Prostate gland (tissue), 2 donors: ENCODE measurements at regions not wholly inside any gene's neighbourhood (a gene's known extent, or its start where the extent isn't known, plus 50 kb on each side); places are given as distances from the start of the nearest gene placed in this dataset.
A peak's percentile ranks its signal among the peaks of the same experiment; 100 is the strongest.
"Not testable (repeated sequence)": the region's sequence is repeated elsewhere in the genome, so short reads cannot be mapped to it uniquely, and the experiment has no call there.

ENCODE experiments used
- DNase-seq: peaks from one replicate; pipeline ENCODE4 v3.0.0-alpha.2; 2019; ENCODE audit warnings: low spot score
- H3K27ac ChIP-seq, 2 donors: fragments of 200-600 bp; sonication (generic); 2 replicates each; pipeline ENCODE4 v1.5.1; 2017 to 2019
- H3K27me3 ChIP-seq: fragments of 200-600 bp; sonication (generic); replicated peaks from 2 replicates; pipeline ENCODE4 v1.5.1; 2019; ENCODE audit not compliant: insufficient read depth
- H3K36me3 ChIP-seq, 2 donors: fragments of 200-600 bp; sonication (generic); 1 replicate in 1 of 2; 2 replicates in 1 of 2; pipeline versions ENCODE4 v1.5.1 to v1.8.1; 2017 to 2019
- H3K4me1 ChIP-seq: fragments of 200-600 bp; sonication (generic); replicated peaks from 2 replicates; pipeline ENCODE4 v1.5.1; 2019
- H3K4me3 ChIP-seq, 2 donors: fragments of 200-600 bp; sonication (generic); 2 replicates each; pipeline ENCODE4 v1.5.1; 2017 to 2019
- H3K9me3 ChIP-seq: fragments of 200-600 bp; sonication (generic); 2 replicates; pipeline ENCODE4 v1.5.1; 2017
- POLR2A ChIP-seq: fragments of 450-650 bp; IDR thresholded peaks from one replicate; pipeline ENCODE4 v1.6.1; 2016; ENCODE audit warnings: antibody characterized with exemption, mild to moderate bottlenecking
- POLR2AphosphoS5 ChIP-seq: sonication (generic); formaldehyde crosslinking; IDR thresholded peaks from one replicate; pipeline ENCODE4 v1.6.1; 2017; ENCODE audit warnings: antibody characterized with exemption
- WGBS: methylation state at CpG from one replicate; pipeline ENCODE4 v1.1.5; 2018; 5-methylcytosine and 5-hydroxymethylcytosine counted together
- intact Hi-C: fragments of 100-400 bp; cut with DNase I; formaldehyde crosslinking; loops from one replicate; pipeline ENCODE4 v1.14.2; 2022
- TF ChIP-seq, protein P1 (sequence below), 4 experiments: fragments of 200-600 bp in 2 of 4; fragments of 450-650 bp in 2 of 4; sonication (generic) in 2 of 4; IDR thresholded peaks; 1 replicate in 3 of 4; 2 replicates in 1 of 4; pipeline ENCODE4 v1.5.1; 2016 to 2019; ENCODE audit warnings: antibody characterized with exemption in 4 of 4, mild to moderate bottlenecking in 2 of 4, moderate library complexity in 2 of 4

DNA sequence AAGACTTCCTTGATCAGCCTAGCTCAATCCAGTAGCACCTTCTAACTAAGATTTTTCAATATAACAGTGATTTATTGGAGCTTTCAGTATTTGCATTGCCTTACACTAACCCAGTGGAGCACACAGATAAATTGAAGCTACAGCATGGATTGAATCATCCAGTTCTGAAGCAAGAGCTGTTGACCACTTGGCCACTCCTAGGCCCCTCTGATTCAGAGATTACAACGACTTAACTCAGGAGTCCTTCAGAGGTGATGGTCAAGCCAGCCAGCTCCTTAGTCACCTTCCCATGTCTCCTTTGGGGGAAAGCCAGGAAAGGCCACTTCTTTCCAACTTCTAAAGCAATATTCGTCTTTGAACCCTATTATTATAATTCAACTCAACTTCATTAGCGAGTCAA is 151.8 kb downstream of the TENT5C start:
- Histone ChIP-seq H3K36me3 (no peaks in the 10 kb centered on the region), H3K27me3 (no peaks in the 10 kb centered on the region), H3K9me3 (no peaks in the 10 kb centered on the region), H3K4me3 (no peak overlapping the region), H3K4me1 (peaks cover 5% of the 10 kb centered on the region), H3K27ac (no peak overlapping the region)
- intact Hi-C loops = loop anchor here (5.0 kb wide), 1 partner anchor 140 kb away; no protein-coding TSS in a partner anchor
- no peak for TF ChIP-seq POLR2AphosphoS5
- TF ChIP-seq, protein P1, sequence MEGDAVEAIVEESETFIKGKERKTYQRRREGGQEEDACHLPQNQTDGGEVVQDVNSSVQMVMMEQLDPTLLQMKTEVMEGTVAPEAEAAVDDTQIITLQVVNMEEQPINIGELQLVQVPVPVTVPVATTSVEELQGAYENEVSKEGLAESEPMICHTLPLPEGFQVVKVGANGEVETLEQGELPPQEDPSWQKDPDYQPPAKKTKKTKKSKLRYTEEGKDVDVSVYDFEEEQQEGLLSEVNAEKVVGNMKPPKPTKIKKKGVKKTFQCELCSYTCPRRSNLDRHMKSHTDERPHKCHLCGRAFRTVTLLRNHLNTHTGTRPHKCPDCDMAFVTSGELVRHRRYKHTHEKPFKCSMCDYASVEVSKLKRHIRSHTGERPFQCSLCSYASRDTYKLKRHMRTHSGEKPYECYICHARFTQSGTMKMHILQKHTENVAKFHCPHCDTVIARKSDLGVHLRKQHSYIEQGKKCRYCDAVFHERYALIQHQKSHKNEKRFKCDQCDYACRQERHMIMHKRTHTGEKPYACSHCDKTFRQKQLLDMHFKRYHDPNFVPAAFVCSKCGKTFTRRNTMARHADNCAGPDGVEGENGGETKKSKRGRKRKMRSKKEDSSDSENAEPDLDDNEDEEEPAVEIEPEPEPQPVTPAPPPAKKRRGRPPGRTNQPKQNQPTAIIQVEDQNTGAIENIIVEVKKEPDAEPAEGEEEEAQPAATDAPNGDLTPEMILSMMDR (IDR thresholded peaks at IDR 0.05) = no peak
- no peak for TF ChIP-seq POLR2A
- 78% methylated on average over 3 of the region's 3 CpGs for WGBS
- DNase-seq = no peak

DNA sequence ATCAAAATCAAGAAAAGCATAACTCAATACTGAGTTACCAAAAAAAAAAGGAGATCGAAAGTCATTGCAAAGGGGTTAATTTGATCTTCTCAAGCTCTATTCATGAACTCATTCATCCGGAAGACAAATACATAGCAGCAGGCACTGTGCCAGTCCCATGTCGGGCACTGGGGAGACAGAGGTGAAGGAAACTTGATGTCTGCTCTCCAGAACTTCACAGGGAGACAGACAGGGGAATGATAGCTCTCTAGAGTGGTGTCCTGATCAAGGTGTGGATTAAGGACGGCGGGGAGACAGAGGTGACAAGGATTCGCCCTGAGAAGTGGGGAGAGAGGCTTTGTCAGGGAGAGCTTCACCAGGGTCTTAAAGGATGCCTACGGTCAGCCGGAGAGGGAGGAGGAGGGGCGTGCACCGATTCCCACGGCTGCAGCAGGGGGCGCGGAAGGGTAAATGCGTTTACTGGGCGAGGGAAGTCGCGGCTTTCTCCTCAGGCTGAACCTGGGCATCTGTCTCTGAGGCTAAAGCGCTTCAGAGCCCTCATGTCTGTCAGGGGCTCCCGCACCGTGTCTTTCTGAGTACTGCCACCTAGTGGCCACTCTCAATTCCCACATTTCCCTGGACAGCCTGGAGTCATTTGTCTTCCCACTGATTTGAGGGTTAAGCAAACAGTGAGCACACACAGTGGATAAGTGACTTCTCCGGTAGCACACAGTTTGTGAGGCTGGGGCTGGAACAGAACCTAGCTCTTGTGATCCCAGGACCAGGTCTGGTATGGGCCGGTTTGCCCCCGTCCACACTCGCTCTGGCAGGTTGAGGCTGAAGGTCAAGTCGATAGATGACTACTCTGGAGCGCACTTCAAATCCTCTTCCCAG is 152.8 kb downstream of the TENT5C start:
- Histone ChIP-seq H3K36me3 (no peaks in the 10 kb centered on the region), H3K27ac (no peak overlapping the region), H3K9me3 (no peaks in the 10 kb centered on the region), H3K4me3 (peak overlapping the region; percentile 16 to 19), H3K27me3 (no peaks in the 10 kb centered on the region), H3K4me1 (no peaks in the 10 kb centered on the region)
- TF ChIP-seq POLR2AphosphoS5 (peak; percentile 43), POLR2A (no peak)
- TF ChIP-seq, protein P1 (IDR thresholded peaks at IDR 0.05) = peak; percentile 68 to 91 (median 76)
- DNase-seq = peak; percentile 74
- 14% methylated on average over 26 of the region's 26 CpGs for WGBS
- intact Hi-C loops = loop anchor here (5.0 kb wide), 1 partner anchor 139 kb away; no protein-coding TSS in a partner anchor

DNA sequence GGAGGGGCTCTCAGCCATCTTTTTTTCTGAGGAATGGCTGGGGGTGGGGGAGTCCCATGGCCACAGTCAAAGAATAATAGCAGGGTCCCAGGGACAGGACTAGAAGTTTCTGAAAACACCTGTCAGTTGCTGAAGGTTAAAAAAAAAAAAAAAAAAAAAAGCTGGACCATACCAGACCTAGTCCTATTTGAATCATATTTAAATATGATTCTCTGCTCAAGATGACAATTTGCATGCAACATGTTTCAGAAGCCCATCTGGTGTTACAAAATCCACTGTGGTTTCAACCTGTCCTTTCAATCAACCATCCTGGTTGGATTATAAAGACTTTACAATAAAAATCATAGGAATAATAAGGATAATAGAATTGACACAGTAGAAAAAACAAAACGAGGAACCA is 153.7 kb downstream of the TENT5C start:
- Histone ChIP-seq H3K27me3 (no peaks in the 10 kb centered on the region), H3K4me3 (no peak overlapping the region), H3K36me3 (no peaks in the 10 kb centered on the region), H3K4me1 (no peaks in the 10 kb centered on the region), H3K27ac (no peak overlapping the region), H3K9me3 (no peaks in the 10 kb centered on the region)
- intact Hi-C loops = loop anchor here (5.0 kb wide), 1 partner anchor 138 kb away; no protein-coding TSS in a partner anchor
- 94% methylated on average over 1 of the region's 1 CpG for WGBS
- no peak for TF ChIP-seq POLR2AphosphoS5
- TF ChIP-seq POLR2A = no peak
- TF ChIP-seq, protein P1 (IDR thresholded peaks at IDR 0.05) = no peak
- no peak for DNase-seq

DNA sequence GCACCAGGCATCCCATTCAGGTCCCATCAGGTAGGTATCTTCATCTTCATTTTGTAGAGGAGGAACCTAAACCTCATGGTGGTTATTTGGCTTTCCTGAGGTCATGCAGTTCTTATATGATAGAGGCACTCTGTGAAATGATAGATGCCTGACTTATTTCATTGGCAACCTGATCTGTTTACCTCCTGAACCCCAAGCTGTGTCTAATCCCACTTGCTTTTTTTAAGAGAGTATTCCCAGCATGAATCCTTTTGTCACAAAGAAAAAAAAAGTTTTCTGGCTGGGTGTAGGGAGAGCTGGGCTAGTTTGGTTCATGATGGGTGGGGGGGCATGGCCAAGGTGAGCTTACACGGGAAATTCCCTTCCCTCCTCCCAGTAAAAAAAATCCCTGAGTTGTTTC is 154.2 kb downstream of the TENT5C start:
- no peaks in the 10 kb centered on the region for H3K36me3 ChIP-seq
- H3K27me3 ChIP-seq = no peaks in the 10 kb centered on the region
- 37% methylated on average over 1 of the region's 1 CpG for WGBS
- H3K9me3 ChIP-seq = no peaks in the 10 kb centered on the region
- intact Hi-C loops = no loop called here
- no peak overlapping the region for H3K4me3 ChIP-seq
- H3K27ac ChIP-seq = no peak overlapping the region
- DNase-seq = no peak
- no peaks in the 10 kb centered on the region for H3K4me1 ChIP-seq
- TF ChIP-seq POLR2AphosphoS5 = no peak
- TF ChIP-seq POLR2A = no peak
- TF ChIP-seq, protein P1 (IDR thresholded peaks at IDR 0.05) = no peak

DNA sequence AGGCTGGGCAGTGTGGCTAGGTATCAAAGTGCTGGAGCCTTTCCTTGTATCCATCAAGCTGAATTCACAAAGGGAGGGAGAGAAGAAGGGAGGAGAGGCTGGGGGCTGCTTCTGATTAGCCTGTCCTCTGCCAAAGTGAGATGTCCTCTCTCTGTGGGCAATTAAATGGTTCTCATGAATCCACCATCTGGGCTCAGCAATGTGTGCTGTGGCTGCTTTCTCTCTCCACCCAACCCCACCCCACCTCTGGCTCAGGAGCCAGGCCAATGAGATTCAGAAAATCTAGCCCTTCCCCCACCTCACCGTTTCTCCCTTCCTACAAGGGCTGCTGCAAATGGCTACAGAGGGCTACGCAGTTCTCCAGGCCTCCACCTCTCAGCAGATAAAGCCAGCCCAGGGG is 154.6 kb downstream of the TENT5C start:
- no peaks in the 10 kb centered on the region for H3K9me3 ChIP-seq
- no peaks in the 10 kb centered on the region for H3K4me1 ChIP-seq
- intact Hi-C loops = no loop called here
- DNase-seq = no peak
- H3K36me3 ChIP-seq = no peaks in the 10 kb centered on the region
- H3K27ac ChIP-seq = no peak overlapping the region
- TF ChIP-seq POLR2AphosphoS5 = no peak
- no peak for TF ChIP-seq POLR2A
- TF ChIP-seq, protein P1 (IDR thresholded peaks at IDR 0.05) = no peak
- 73% methylated on average over 2 of the region's 2 CpGs for WGBS
- H3K4me3 ChIP-seq = no peak overlapping the region
- no peaks in the 10 kb centered on the region for H3K27me3 ChIP-seq

DNA sequence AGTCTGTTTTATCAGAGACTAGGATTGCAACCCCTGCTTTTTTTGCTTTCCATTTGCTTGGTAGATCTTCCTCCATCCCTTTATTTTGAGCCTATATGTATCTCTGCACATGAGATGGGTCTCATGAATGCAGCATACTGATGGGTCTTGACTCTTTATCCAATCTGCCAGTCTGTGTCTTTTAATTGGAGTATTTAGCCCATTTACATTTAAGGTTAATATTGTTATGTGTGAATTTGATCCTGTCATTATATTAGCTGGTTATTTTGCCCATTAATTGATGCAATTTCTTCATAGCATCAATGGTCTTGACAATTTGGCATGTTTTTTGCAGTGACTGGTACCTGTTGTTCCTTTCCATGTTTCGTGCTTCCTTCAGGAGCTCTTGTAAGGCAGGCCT is 161.7 kb downstream of the GDAP2 start:
- H3K4me3 ChIP-seq, H3K9me3 ChIP-seq, H3K36me3 ChIP-seq, intact Hi-C loops, DNase-seq, H3K27ac ChIP-seq, H3K4me1 ChIP-seq, H3K27me3 ChIP-seq: not testable (repeated sequence)
- 94% methylated on average over 1 of the region's 1 CpG for WGBS
